Colonic mucosa (tissue), 4 donors: ENCODE measurements at regions not wholly inside any gene's neighbourhood (a gene's known extent, or its start where the extent isn't known, plus 50 kb on each side); places are given as distances from the start of the nearest gene placed in this dataset.
"Not testable (repeated sequence)": the region's sequence is repeated elsewhere in the genome, so short reads cannot be mapped to it uniquely, and the experiment has no call there.

Source experiments
- DNase-seq: peaks from one replicate; pipeline ENCODE4 v3.0.0-alpha.2; 2020
- H3K27ac ChIP-seq: fragments of 200-600 bp; one replicate; pipeline ENCODE4 v1.8.0; 2021
- H3K27me3 ChIP-seq: fragments of 200-600 bp; one replicate; pipeline ENCODE4 v1.8.0; 2021
- H3K36me3 ChIP-seq: fragments of 200-600 bp; one replicate; pipeline ENCODE4 v1.8.0; 2021
- H3K4me1 ChIP-seq: fragments of 200-600 bp; one replicate; pipeline ENCODE4 v1.8.0; 2021; ENCODE audit warnings: mild to moderate bottlenecking
- H3K4me3 ChIP-seq: fragments of 200-600 bp; one replicate; pipeline ENCODE4 v1.8.0; 2021
- H3K9ac ChIP-seq, 2 donors: one replicate each; pipeline ENCODE4 v1.7.0; 2013; ENCODE audit warnings: control low read depth in 2 of 2, low read depth in 2 of 2, low read length in 2 of 2
- H3K9me3 ChIP-seq: fragments of 200-600 bp; one replicate; pipeline ENCODE4 v1.8.0; 2021
- intact Hi-C: fragments of 100-400 bp; cut with DNase I; formaldehyde crosslinking; loops from one replicate; pipeline ENCODE4 v1.14.1; 2022
- TF ChIP-seq, protein P1 (sequence below): fragments of 200-600 bp; IDR thresholded peaks from one replicate; pipeline ENCODE4 v1.8.0; 2022; ENCODE audit warnings: antibody characterized with exemption, mild to moderate bottlenecking
- donor health status: healthy.
- donor health status: DM: no; HTN: no; CAD: no.
- donor health status: DM: no; HTN: no; CAD: no.

DNA sequence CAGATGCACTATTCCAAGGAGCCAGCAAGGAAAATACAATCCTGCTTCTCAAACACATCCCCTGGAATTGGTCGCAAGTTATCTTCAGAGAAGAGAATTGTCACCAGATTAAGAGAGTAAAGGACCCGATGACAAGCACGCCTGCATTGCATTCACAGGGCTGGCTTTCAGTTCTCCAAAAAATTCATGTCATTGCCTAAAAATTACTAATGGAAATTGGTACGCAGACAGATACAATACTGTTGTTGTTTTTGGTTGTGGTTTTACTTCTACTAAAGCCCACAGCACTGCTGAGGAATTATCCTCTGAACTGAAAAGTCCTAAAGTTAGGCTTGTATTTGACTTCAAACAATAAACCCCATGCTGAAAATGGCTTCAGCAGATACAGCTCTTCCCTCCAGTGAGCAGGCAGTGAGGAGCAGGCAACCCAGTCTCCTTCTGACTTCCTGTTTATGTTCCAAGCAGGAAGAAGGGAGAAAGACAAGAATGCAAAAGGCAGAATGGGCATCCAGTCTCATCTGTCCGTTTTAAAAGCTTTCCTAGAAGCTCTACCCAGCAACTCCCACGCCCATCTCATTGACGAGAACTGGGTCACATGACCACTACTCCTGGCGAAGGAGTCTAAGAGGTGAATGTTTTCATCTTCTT is 80.6 kb upstream of the ZNF366 start:
- no peak overlapping the region for H3K4me3 ChIP-seq
- no peaks in the 10 kb centered on the region for H3K9me3 ChIP-seq
- H3K4me1 ChIP-seq, result no peaks in the 10 kb centered on the region
- DNase-seq, result no peak
- no peaks in the 10 kb centered on the region for H3K27me3 ChIP-seq
- intact Hi-C loops, result no loop called here
- H3K27ac ChIP-seq, result no peak overlapping the region
- TF ChIP-seq, protein P1, sequence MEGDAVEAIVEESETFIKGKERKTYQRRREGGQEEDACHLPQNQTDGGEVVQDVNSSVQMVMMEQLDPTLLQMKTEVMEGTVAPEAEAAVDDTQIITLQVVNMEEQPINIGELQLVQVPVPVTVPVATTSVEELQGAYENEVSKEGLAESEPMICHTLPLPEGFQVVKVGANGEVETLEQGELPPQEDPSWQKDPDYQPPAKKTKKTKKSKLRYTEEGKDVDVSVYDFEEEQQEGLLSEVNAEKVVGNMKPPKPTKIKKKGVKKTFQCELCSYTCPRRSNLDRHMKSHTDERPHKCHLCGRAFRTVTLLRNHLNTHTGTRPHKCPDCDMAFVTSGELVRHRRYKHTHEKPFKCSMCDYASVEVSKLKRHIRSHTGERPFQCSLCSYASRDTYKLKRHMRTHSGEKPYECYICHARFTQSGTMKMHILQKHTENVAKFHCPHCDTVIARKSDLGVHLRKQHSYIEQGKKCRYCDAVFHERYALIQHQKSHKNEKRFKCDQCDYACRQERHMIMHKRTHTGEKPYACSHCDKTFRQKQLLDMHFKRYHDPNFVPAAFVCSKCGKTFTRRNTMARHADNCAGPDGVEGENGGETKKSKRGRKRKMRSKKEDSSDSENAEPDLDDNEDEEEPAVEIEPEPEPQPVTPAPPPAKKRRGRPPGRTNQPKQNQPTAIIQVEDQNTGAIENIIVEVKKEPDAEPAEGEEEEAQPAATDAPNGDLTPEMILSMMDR, result no peak
- H3K9ac ChIP-seq, result no peak overlapping the region
- no peaks in the 10 kb centered on the region for H3K36me3 ChIP-seq

GRCh38 chr5:72586788-72587530 is 79.7 kb upstream of the ZNF366 start:
- Histone ChIP-seq H3K9ac (no peak overlapping the region), H3K36me3 (no peaks in the 10 kb centered on the region), H3K27ac (no peak overlapping the region), H3K4me1 (no peaks in the 10 kb centered on the region), H3K4me3 (no peak overlapping the region), H3K9me3 (no peaks in the 10 kb centered on the region), H3K27me3 (no peaks in the 10 kb centered on the region)
- intact Hi-C loops, result no loop called here
- no peak for DNase-seq
- TF ChIP-seq, protein P1, result no peak

DNA sequence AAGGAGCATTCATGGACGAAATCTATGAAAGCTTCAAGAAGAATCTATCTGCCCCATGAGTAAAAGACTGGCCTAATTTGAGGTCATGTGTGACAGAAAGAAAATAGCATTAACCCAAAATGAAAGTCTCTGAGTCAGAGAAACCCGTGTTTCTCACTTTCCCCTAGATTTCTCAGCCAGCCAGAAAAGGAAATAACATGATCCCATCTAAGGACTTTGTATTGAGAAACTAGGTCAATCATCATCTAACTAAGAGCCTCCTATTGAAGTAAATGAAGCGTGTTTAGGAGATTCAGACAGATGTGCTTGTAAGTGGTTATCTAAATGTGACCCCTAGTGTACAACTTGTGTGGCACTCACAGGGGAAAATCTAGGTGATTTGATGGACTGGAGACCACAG is 77.3 kb upstream of the ZNF366 start:
- Histone ChIP-seq H3K27ac (no peak overlapping the region), H3K9me3 (no peaks in the 10 kb centered on the region), H3K9ac (no peak overlapping the region), H3K4me3 (no peak overlapping the region), H3K27me3 (no peaks in the 10 kb centered on the region), H3K4me1 (no peaks in the 10 kb centered on the region), H3K36me3 (no peaks in the 10 kb centered on the region)
- DNase-seq, result no peak
- TF ChIP-seq, protein P1, result no peak
- intact Hi-C loops, result no loop called here

DNA sequence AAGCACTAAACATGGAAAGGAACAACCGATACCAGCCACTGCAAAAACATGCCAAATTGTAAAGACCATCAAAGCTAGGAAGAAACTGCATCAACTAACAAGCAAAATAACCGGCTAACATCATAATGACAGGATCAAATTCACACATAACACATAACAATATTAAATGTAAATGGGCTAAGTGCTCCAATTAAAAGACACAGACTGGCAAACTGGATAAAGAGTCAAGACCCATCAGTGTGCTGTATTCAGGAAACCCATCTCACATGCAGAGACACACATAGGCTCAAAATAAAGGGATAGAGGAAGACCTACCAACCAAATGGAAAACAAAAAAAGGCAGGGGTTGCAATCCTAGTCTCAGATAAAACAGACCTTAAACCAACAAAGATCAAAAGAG is 72.1 kb upstream of the ZNF366 start:
- DNase-seq, H3K4me3 ChIP-seq, H3K27me3 ChIP-seq, intact Hi-C loops, H3K9ac ChIP-seq, H3K27ac ChIP-seq, H3K36me3 ChIP-seq, H3K9me3 ChIP-seq, H3K4me1 ChIP-seq: not testable (repeated sequence)

DNA sequence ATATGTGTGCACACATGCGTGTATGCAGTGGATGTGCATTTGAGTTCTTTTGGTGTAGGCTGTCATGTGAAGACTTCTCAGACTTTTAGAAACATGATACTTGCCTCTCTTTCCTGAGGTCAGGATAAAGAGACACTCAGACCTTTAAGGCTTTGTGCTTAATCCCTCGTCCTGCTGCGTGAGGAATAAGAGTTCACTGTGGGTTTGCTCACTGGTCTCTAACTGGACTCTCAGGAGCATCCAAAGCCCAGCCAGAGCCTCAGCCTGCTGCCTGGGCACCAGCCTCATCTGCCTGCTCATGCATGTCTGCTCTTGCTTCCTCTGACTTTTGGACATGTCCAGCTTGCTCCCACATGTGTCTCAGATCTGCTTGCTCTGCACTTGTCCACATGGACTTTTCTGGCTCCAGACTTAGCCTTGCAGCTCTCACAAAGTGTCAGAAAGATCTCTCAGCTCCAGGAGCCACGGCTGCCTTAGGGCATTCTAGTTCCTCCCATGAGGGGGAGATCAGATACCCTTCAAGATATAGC is 65.1 kb upstream of the ZNF366 start:
- Histone ChIP-seq H3K4me3 (no peak overlapping the region), H3K9ac (no peak overlapping the region), H3K27me3 (no peaks in the 10 kb centered on the region), H3K36me3 (no peaks in the 10 kb centered on the region), H3K9me3 (no peaks in the 10 kb centered on the region), H3K4me1 (no peaks in the 10 kb centered on the region), H3K27ac (no peak overlapping the region)
- no peak for DNase-seq
- intact Hi-C loops, result no loop called here
- TF ChIP-seq, protein P1, result no peak

DNA sequence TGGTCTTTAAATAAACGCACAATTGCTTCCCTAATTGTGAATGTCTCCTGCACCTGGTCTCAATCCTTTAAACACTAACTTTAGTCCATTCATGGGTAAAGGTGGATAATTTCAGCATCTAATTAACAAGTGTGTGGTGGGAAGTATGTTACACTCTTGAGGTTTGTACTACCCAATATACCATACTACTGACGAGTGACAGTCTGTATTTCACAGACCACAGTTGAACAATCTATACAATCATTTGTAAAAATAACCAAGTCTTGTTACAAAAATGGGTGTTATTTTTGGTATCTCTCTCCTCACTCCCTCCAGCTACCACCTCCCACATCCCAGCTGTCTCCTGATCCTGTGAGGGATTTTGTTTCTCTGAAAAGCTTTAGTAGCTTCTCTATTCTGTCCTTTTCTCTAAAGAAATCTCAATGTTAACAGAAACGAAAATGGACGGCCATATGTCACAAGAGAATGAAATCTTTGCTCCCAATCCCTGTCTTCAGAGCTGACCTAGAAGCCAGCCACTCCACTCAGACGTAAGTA is 62.3 kb upstream of the ZNF366 start:
- H3K4me3 ChIP-seq, result no peak overlapping the region
- H3K36me3 ChIP-seq, result no peaks in the 10 kb centered on the region
- TF ChIP-seq, protein P1, result no peak
- H3K27ac ChIP-seq, result no peak overlapping the region
- H3K9me3 ChIP-seq, result no peaks in the 10 kb centered on the region
- no peak overlapping the region for H3K9ac ChIP-seq
- H3K4me1 ChIP-seq, result no peaks in the 10 kb centered on the region
- no peak for DNase-seq
- H3K27me3 ChIP-seq, result no peaks in the 10 kb centered on the region
- intact Hi-C loops, result no loop called here
